Liver (tissue), 3 donors: ENCODE measurements at regions not wholly inside any gene's neighbourhood (a gene's known extent, or its start where the extent isn't known, plus 50 kb on each side); places are given as distances from the start of the nearest gene placed in this dataset.

Experiments used
- CTCF ChIP-seq: fragments of 150-350 bp; IDR thresholded peaks from 2 replicates; pipeline ENCODE4 v1.5.1; 2017; ENCODE audit warnings: improper control_type of control experiment, low read depth, low read length; ENCODE audit not compliant: missing input control
- GABPA ChIP-seq, 2 donors: IDR thresholded peaks in 1 of 2; conservative IDR thresholded peaks in 1 of 2; 2 replicates each; pipeline ENCODE4 v1.6.1; 2016; ENCODE audit warnings: antibody characterized with exemption in 2 of 2, mild to moderate bottlenecking in 1 of 2, moderate library complexity in 1 of 2
- donor health status: healthy.
- donor health status: healthy.

DNA sequence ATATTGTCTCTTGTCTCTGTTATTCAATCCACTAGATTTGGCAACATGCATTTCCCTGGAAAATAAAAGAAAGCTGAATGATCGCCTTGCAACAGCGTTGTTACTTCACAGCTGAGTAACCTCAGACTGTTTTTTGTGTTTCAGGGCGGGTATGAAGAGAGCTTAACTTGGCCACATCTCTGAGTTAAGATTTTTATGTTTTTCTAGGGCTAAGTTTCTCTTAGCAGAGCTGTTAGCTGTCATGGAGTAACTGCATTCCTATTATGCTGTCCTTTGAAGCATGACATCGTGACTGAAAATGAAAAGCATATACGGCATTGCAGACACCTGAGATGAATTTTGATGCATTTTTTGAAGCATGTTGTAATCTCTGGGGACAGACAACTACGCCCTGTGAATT is 1798.9 kb downstream of the PCDH7 start:
- no peak for TF ChIP-seq GABPA (IDR thresholded peaks at IDR 0.05 in 1 of 2, conservative IDR thresholded peaks at IDR 0.05 in 1 of 2)
- TF ChIP-seq CTCF, result no peak
